ENCODE measurements at regions not wholly inside any gene's neighbourhood (a gene's known extent, or its start where the extent isn't known, plus 50 kb on each side); places are given as distances from the start of the nearest gene placed in this dataset.

DNA sequence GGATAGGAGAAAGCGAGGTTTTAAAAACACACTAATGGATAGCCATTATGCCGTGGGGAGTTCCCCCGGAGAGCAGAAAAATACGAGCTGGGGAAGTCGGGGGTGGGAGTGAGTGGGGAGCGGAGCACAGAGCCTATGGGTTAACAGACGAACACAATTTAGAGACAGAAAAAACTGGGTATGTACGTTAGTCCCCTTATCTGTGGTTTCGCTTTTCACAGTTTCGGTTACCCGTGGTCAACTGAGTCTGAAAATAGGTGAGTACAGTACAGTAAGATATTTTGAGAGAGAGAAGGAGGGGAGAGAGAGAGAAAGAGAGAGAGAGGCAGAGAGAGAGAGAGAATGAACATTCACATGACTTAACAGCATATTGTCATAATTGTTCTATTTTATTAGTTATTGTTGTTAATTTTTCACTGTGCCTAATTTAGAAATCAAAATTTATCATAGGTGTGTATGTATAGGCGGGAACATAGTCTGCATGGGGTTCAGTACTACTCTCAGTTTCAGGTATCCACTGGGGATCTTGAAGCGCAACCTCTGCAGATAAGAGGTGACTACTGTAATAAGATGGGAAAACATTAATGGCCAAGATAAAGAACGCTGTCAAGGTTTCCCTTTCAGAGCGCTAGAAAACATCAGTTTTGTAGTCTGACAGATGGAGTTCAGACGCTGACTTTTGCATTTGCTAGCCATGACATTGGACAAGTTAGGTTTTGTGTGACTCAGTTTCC, 125.6 kb upstream of the LMO4 start:
- Histone ChIP-seq H3K4me3 (ENCODE audit: low read depth, low read length, poor library complexity, severe bottlenecking) (peak overlapping the region; percentile 39), H3K9me2 (ENCODE audit: low read depth, low read length) (no peaks in the 10 kb centered on the region), H3K4me2 (ENCODE audit: low read length) (peak overlapping the region; percentile 71), H4K20me1 (ENCODE audit: insufficient read depth, low read length) (no peaks in the 10 kb centered on the region), H3K27me3 (ENCODE audit: insufficient read depth, low read length) (no peaks in the 10 kb centered on the region), H3K79me2 (ENCODE audit: insufficient read depth, low read length) (no peaks in the 10 kb centered on the region), H3F3A (ENCODE audit: insufficient read depth, low read length) (no peaks in the 10 kb centered on the region), H2AFZ (ENCODE audit: low read length) (no peak overlapping the region), H3K36me3 (ENCODE audit: insufficient read depth, low read length) (no peaks in the 10 kb centered on the region), H3K9ac (ENCODE audit: low read length) (peak overlapping the region; percentile 42), H3K9me3 (ENCODE audit: low read length) (no peaks in the 10 kb centered on the region), H3K27ac (ENCODE audit: low read depth, low read length, poor library complexity, severe bottlenecking) (no peak overlapping the region), H3K4me1 (ENCODE audit: insufficient read depth, low read length, severe bottlenecking) (peaks cover 41% of the 10 kb centered on the region)
- TF ChIP-seq, protein P1, sequence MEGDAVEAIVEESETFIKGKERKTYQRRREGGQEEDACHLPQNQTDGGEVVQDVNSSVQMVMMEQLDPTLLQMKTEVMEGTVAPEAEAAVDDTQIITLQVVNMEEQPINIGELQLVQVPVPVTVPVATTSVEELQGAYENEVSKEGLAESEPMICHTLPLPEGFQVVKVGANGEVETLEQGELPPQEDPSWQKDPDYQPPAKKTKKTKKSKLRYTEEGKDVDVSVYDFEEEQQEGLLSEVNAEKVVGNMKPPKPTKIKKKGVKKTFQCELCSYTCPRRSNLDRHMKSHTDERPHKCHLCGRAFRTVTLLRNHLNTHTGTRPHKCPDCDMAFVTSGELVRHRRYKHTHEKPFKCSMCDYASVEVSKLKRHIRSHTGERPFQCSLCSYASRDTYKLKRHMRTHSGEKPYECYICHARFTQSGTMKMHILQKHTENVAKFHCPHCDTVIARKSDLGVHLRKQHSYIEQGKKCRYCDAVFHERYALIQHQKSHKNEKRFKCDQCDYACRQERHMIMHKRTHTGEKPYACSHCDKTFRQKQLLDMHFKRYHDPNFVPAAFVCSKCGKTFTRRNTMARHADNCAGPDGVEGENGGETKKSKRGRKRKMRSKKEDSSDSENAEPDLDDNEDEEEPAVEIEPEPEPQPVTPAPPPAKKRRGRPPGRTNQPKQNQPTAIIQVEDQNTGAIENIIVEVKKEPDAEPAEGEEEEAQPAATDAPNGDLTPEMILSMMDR (IDR thresholded peaks at IDR 0.05; ENCODE audit: low read length): no peak
- no peak for TF ChIP-seq EZH2 (IDR thresholded peaks at IDR 0.05; ENCODE audit: borderline replicate concordance, low read length)

DNA sequence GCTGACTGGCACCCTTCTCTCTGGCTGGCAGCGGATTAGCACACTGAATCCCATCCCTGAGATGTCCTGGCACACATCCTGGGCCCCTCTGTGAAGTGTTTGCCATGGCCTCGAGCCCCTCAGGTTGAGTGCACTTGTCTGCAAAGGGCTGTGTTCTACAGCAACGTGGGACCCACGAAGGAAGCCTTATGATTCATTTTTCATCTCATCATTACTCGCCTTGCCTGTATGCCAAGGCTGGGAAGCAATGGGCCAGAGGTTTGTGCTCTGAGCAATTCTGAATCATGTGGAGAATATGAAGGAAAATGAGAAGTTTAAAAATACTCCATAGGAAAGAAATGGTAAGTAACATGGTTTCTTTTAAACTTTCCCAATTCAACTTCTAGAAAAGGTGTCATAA, 124.8 kb upstream of the LMO4 start:
- Histone ChIP-seq H3K27ac (ENCODE audit: low read depth, low read length, poor library complexity, severe bottlenecking) (no peak overlapping the region), H2AFZ (ENCODE audit: low read length) (no peak overlapping the region), H3K4me2 (ENCODE audit: low read length) (no peak overlapping the region), H3K79me2 (ENCODE audit: insufficient read depth, low read length) (no peaks in the 10 kb centered on the region), H3K36me3 (ENCODE audit: insufficient read depth, low read length) (no peaks in the 10 kb centered on the region), H3F3A (ENCODE audit: insufficient read depth, low read length) (no peaks in the 10 kb centered on the region), H4K20me1 (ENCODE audit: insufficient read depth, low read length) (no peaks in the 10 kb centered on the region), H3K27me3 (ENCODE audit: insufficient read depth, low read length) (no peaks in the 10 kb centered on the region), H3K9me3 (ENCODE audit: low read length) (no peaks in the 10 kb centered on the region), H3K9ac (ENCODE audit: low read length) (no peak overlapping the region), H3K4me3 (ENCODE audit: low read depth, low read length, poor library complexity, severe bottlenecking) (no peak overlapping the region), H3K4me1 (ENCODE audit: insufficient read depth, low read length, severe bottlenecking) (peaks cover 41% of the 10 kb centered on the region), H3K9me2 (ENCODE audit: low read depth, low read length) (no peaks in the 10 kb centered on the region)
- TF ChIP-seq EZH2 (IDR thresholded peaks at IDR 0.05; ENCODE audit: borderline replicate concordance, low read length): no peak
- TF ChIP-seq, protein P1 (IDR thresholded peaks at IDR 0.05; ENCODE audit: low read length): no peak

DNA sequence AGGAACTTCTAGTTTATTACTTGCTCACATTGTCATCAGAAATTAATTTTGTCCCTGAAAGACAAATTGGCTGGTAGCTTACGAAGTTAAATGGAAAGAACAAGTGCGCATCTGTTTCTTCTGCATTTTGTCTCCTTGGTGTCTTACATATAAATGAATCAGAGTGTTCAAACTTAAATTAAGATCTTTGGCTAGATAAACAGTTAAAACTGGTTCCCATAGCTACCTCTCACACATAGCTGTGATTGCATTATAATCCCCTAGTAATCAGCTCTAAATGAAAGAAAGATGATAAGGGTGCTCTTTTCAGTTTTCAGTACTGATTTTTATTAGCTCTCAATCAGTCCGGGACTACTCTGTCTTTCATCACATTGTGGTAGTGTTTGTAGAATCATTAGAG, 124.2 kb upstream of the LMO4 start:
- no peaks in the 10 kb centered on the region for H3K9me3 ChIP-seq (ENCODE audit: low read length)
- H3K9me2 ChIP-seq (ENCODE audit: low read depth, low read length): no peaks in the 10 kb centered on the region
- H3F3A ChIP-seq (ENCODE audit: insufficient read depth, low read length): no peaks in the 10 kb centered on the region
- TF ChIP-seq, protein P1 (IDR thresholded peaks at IDR 0.05; ENCODE audit: low read length): no peak
- no peak for TF ChIP-seq EZH2 (IDR thresholded peaks at IDR 0.05; ENCODE audit: borderline replicate concordance, low read length)
- H3K79me2 ChIP-seq (ENCODE audit: insufficient read depth, low read length): no peaks in the 10 kb centered on the region
- no peaks in the 10 kb centered on the region for H3K36me3 ChIP-seq (ENCODE audit: insufficient read depth, low read length)
- H2AFZ ChIP-seq (ENCODE audit: low read length): no peak overlapping the region
- H3K27me3 ChIP-seq (ENCODE audit: insufficient read depth, low read length): no peaks in the 10 kb centered on the region
- H4K20me1 ChIP-seq (ENCODE audit: insufficient read depth, low read length): no peaks in the 10 kb centered on the region
- H3K9ac ChIP-seq (ENCODE audit: low read length): no peak overlapping the region
- no peak overlapping the region for H3K27ac ChIP-seq (ENCODE audit: low read depth, low read length, poor library complexity, severe bottlenecking)
- peaks cover 41% of the 10 kb centered on the region for H3K4me1 ChIP-seq (ENCODE audit: insufficient read depth, low read length, severe bottlenecking)
- H3K4me2 ChIP-seq (ENCODE audit: low read length): no peak overlapping the region
- H3K4me3 ChIP-seq (ENCODE audit: low read depth, low read length, poor library complexity, severe bottlenecking): no peak overlapping the region

Data from OCI-LY1 (cell line).